GM21825 (cell line): ENCODE measurements at regions not wholly inside any gene's neighbourhood (a gene's known extent, or its start where the extent isn't known, plus 50 kb on each side); places are given as distances from the start of the nearest gene placed in this dataset.
"Not testable (repeated sequence)": the region's sequence is repeated elsewhere in the genome, so short reads cannot be mapped to it uniquely, and the experiment has no call there.

Experiments
- ATAC-seq: cut with Tn5 transposase; IDR thresholded peaks from one replicate; pipeline ENCODE4 v1.9.1; 2021; ENCODE audit warnings: mild to moderate bottlenecking, moderate library complexity; ENCODE audit not compliant: unreplicated experiment

- ATAC-seq = not testable (repeated sequence)
Observed at GRCh38 chr3:125791021-125791420, 178.0 kb upstream of the ROPN1B start.

GRCh38 chr3:125810010-125810409, 159.0 kb upstream of the ROPN1B start:
- not testable (repeated sequence) for ATAC-seq

DNA sequence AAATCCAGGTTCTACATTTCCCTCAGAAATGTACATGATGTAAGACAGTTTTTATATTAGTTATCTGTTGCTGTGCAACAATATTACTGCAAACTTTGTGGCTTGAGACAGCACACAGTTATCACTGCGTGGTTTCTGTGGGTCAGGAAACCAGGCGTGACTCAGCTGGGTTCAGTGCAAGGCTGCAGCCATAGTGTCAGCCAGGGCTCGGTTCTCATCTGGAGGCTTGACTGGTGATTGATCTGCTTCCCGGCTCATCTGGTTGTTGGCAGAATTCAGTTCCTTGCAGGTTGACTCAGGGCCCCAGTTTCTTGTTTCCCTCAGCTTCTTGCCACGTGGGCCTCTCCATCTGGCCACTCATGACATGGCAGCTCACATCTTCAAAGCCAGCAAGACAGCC, 146.8 kb upstream of the ROPN1B start:
- not testable (repeated sequence) for ATAC-seq

GRCh38 chr3:125831005-125831750, 137.8 kb upstream of the ROPN1B start:
- ATAC-seq = not testable (repeated sequence)

- not testable (repeated sequence) for ATAC-seq
Observed at GRCh38 chr3:125835562-125835961, 133.4 kb upstream of the ROPN1B start.

GRCh38 chr3:125836011-125836551, 132.9 kb upstream of the ROPN1B start:
- ATAC-seq = not testable (repeated sequence)

DNA sequence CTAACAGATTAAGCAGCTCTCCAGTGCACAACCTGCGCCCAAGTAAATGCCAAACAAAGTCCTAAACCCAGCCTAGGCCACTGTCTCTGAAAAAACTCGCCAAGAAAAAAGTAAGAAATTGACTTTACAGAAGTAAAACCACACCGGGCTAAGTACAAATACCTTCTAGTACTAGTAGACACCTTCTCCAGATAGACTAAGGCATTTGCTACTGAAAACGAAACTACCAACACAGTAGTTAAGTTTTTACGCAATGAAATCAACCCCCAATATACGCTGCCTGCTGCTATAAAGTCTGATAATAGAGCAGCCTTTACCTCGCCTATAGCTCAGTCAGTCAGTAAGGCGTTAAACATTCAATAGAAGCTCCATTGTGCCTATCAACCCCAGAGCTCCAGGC, 132.2 kb upstream of the ROPN1B start:
- not testable (repeated sequence) for ATAC-seq

DNA sequence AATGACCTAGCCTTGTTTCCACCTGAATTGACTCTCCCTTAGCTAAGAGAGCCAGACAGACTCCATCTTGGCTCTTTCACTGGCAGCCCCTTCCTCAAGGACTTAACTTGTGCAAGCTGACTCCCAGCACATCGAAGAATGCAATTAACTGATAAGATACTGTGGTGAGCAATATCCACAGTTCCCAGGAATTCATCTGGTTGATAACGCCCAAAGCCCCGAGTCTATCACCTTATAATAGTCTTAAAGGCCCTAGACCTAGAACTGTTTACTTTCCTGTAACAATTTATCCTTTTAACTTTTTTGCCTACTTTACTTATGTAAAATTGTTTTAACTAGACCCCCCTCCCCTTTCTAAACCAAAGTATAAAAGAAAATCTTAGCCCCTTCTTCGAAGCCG, 130.1 kb upstream of the ROPN1B start:
- ATAC-seq = not testable (repeated sequence)

DNA sequence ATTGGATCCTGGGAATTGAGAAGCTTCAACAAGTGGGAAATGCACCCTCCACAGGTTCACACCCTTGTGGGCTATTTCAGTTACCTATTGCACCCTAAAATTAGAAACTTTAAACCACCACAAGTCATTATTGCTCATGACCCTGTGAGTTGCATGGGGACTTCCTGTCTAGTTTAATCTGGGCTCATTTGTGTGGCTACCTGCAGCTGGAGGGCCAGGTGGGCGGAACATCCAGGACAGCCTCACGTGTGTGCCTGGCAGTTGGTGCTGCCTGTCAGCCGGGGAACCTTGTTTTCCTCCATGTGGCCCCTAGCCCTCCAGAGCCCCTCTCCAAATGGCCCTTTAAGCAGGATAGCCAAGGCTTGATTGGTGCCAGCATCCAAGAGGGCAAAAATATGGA, 128.5 kb upstream of the ROPN1B start:
- not testable (repeated sequence) for ATAC-seq

- not testable (repeated sequence) for ATAC-seq
Observed at GRCh38 chr3:125847966-125848365, 121.0 kb upstream of the ROPN1B start.

GRCh38 chr3:125855006-125855405, 114.0 kb upstream of the ROPN1B start:
- ATAC-seq = not testable (repeated sequence)

DNA sequence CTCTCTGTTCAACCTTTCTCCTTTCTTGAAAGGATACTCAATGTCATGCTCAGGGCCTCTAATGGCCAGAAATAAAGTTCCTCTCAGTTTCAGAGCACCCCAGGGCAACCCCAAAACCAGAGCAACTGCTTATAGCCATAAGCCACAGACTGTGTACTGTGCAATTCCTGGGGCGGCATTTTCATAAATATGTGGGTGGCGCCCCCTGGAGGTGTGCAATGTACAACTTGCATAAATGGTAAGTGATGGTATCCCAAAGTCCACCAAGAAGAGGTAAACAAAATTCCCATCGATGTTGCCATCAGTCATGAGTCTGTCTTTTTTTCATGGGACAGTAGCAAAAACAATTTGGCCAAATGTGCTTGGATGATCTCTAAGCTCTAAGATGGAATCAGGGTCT, 108.4 kb upstream of the ROPN1B start:
- ATAC-seq = not testable (repeated sequence)

DNA sequence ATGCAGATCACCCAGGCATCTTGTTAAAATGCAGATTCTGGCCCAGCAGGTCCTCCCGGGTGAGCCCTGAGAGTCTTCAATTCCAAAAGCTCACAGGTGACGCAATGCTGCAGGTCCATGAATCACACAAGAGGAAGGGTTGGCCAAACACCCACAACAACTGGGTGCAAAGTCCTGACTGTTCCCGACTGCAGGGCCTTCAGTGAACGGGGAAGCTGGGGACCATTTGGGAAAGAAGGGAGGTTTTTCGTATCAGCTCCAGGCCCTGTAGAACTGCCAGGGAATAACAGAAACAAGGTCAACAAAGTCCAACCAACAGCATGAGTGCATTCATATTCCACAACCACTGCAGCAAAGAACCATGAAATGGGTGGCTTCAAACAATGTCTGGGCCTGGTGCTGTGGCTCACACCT, 106.1 kb upstream of the ROPN1B start:
- not testable (repeated sequence) for ATAC-seq

DNA sequence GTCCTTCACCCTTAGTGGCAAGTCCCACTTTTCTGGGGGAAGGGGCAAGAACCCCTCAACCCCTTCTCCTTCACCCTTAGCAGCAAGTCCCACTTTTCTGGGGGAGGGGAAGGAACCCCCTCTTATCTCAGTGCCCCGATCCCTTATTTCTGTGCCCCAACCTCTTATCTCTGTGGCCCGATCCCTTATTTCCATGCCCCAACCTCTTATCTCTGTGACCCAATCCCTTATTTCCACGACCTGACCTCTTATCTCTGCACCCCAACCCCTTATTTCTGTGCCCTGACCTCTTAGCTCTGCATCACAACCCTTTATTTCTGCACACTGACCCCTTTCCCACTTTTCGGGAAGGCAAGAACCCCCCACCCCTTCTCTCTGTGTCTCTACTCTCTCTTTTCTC, 104.4 kb upstream of the ROPN1B start:
- not testable (repeated sequence) for ATAC-seq

DNA sequence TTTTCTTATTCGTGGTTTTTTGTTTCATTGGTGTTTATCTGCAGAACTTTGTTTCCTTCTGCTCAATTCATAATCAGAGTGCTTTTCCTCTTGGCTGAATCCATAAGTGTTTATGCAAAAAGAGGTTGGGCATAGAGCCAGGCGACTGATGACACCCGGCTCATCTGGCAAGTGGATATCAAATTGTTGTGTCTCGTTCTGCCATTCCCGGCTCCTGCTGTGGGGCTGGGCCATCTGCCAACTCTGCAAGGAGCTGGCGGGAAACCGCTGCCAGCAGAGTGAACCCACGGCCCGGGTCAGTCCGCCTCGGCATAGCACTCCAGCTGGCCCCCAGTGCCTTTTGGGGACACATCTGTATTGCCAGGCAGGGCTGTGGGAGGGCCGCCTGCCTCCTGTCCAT, 83.0 kb upstream of the ROPN1B start:
- not testable (repeated sequence) for ATAC-seq

DNA sequence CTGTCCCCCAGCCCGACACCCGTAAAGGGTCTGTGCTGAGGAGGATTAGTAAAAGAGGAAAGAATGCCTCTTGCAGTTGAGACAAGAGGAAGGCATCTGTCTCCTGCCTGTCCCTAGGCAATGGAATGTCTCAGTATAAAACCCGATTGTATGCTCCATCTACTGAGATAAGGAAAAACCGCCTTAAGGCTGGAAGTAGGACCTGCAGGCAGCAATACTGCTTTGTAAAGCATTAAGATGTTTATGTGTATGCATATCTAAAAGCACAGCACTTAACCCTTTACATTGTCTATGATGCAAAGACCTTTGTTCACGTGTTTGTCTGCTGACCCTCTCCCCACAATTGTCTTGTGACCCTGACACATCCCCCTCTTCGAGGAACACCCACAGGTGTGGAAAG, 69.8 kb upstream of the ROPN1B start:
- ATAC-seq = not testable (repeated sequence)

GRCh38 chr3:125901473-125901872, 67.5 kb upstream of the ROPN1B start:
- ATAC-seq = not testable (repeated sequence)

DNA sequence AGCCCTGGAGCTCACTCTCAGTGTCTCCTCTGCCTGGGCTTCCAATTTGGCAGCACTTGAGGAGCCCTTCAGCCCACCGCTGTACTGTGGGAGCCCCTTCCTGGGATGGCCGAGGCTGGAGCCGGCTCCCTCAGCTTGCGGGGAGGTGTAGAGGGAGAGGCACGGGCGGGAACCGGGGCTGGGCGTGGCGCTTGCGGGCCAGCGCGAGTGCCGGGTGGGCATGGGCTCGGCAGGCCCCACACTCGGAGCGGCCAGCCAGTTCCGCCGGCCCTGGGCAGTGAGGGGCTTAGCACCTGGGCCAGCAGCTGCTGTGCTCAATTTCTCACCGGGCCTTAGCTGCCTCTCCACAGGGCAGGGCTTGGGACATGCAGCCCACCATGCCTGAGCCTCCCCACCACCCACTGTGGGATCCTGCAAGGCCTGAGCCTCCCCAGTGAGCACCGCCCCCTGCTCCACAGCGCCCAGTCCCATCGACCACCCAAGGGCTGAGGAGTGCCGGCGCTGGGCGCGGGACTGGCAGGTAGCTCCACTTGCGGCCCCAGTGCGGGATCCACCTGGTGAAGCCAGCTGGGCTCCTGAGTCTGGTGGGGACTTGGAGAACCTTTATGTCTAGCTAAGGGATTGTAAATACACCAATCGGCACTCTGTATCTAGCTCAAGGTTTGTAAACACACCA, 65.1 kb upstream of the ROPN1B start:
- not testable (repeated sequence) for ATAC-seq

GRCh38 chr3:125907279-125907678, 61.7 kb upstream of the ROPN1B start:
- ATAC-seq = not testable (repeated sequence)

GRCh38 chr3:125910851-125911250, 58.1 kb upstream of the ROPN1B start:
- ATAC-seq = not testable (repeated sequence)

DNA sequence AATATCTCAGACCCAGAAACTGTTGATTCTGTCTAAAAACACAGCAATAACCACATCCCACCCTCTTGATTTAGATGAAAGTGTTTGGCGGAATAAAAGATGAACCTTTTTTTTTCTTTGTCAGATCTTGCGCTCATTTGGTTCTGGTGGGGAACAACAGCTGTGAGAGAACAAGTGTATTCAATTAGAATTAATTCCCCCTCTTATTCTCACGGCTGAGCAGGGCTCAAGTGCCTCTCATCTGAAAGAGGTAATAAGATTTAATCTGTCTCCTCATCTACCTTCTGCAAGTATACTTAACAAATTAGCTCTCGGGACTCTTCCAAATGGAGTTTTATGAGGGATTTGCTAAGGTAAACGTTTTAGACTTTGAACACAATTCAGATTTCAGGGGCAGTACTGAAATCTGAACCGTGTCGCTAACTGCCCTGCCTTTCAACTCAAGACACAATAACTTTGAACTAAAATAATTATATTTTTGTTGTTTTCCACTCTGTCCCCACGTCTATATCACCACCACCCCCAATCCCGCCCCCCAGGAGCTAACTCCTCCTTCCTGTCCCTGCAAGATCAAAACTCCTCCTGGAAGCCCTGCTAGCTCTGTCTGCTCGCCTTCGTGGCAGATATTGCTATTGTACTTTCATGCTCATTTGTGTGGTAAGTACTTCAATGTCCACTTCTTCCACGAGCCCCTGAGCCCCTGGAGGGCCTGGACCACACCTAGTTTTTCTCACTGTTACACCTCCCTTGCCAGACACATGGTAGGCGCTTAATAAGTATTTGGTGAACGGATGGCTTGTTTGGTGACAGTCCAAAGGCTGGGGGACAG, 54.2 kb upstream of the ROPN1B start:
- ATAC-seq = not testable (repeated sequence)
